ENCODE measurements at regions not wholly inside any gene's neighbourhood (a gene's known extent, or its start where the extent isn't known, plus 50 kb on each side); places are given as distances from the start of the nearest gene placed in this dataset.

DNA sequence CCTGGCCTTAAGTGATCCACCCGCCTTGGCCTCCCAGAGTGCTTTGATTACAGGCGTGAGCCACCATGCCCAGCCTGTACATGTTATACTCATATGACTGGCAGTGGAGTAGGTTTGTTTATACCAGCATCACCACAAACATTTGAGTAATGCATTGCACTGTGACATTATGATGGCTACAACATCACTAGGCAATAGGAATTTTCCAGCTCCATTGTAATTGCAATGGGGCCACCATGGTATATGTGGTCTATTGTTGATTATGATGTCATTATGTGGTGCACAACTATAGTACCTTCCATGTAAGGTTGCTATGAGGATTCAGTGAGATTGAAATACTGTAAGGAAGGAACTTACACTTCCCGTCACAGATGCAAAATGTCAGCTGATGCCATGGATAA, 168.9 kb downstream of the COPRS start:
- H3K4me3 ChIP-seq (ENCODE audit: low read depth, low read length) = no peak overlapping the region
- TF ChIP-seq, protein P1, sequence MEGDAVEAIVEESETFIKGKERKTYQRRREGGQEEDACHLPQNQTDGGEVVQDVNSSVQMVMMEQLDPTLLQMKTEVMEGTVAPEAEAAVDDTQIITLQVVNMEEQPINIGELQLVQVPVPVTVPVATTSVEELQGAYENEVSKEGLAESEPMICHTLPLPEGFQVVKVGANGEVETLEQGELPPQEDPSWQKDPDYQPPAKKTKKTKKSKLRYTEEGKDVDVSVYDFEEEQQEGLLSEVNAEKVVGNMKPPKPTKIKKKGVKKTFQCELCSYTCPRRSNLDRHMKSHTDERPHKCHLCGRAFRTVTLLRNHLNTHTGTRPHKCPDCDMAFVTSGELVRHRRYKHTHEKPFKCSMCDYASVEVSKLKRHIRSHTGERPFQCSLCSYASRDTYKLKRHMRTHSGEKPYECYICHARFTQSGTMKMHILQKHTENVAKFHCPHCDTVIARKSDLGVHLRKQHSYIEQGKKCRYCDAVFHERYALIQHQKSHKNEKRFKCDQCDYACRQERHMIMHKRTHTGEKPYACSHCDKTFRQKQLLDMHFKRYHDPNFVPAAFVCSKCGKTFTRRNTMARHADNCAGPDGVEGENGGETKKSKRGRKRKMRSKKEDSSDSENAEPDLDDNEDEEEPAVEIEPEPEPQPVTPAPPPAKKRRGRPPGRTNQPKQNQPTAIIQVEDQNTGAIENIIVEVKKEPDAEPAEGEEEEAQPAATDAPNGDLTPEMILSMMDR (IDR thresholded peaks at IDR 0.05; ENCODE audit: low read depth, low read length, missing control alignments) = no peak
- no peak for DNase-seq (ENCODE audit: low read depth)

DNA sequence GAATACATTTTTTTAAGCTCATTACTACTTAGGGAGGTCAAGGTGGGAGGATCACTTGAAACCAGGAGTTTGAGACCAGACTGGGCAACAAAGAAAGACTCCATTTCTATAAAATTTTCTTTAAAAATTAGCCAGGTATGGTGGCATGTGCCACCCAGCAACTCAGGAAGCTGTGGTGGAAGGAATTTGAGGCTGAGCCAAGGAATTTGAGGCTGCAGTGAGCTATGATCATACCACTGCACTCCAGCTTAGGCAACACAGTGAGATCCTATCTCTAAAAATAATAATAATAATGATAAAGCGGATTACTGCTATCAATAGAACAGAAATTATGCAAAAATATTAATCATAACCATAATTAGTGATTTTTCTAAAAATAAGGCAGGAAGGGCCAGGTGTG, 170.3 kb downstream of the COPRS start:
- H3K4me3 ChIP-seq (ENCODE audit: low read depth, low read length) = no peak overlapping the region
- TF ChIP-seq, protein P1 (IDR thresholded peaks at IDR 0.05; ENCODE audit: low read depth, low read length, missing control alignments) = no peak
- no peak for DNase-seq (ENCODE audit: low read depth)

GRCh38 chr17:31687505-31688126, 171.4 kb downstream of the COPRS start:
- H3K4me3 ChIP-seq (ENCODE audit: low read depth, low read length) = no peak overlapping the region
- DNase-seq (ENCODE audit: low read depth) = no peak
- TF ChIP-seq, protein P1 (IDR thresholded peaks at IDR 0.05; ENCODE audit: low read depth, low read length, missing control alignments) = no peak

DNA sequence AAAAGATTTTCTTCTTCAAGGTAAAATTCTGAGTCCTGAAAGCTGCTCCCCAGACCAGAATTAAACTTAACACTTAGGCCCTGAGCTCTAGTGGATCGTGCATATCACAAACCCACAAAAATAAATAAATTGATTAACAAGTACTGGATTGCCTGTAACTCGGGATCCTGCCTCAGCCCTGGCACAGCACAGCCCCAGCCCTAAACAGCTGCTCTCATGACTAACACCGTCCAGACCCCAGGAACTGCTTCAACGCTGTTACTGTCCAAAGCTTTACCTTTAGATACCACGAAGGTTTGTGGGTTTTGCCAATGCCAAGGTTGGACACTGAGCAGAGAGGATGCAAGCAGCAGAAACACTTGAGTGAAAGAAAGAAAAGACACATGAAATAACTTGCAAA, 172.5 kb downstream of the COPRS start:
- TF ChIP-seq, protein P1 (IDR thresholded peaks at IDR 0.05; ENCODE audit: low read depth, low read length, missing control alignments) = no peak
- DNase-seq (ENCODE audit: low read depth) = no peak
- no peak overlapping the region for H3K4me3 ChIP-seq (ENCODE audit: low read depth, low read length)

GRCh38 chr17:31684901-31685300, 174.1 kb downstream of the COPRS start:
- no peak overlapping the region for H3K4me3 ChIP-seq (ENCODE audit: low read depth, low read length)
- TF ChIP-seq, protein P1 (IDR thresholded peaks at IDR 0.05; ENCODE audit: low read depth, low read length, missing control alignments) = no peak
- DNase-seq (ENCODE audit: low read depth) = no peak

- H3K4me3 ChIP-seq (ENCODE audit: low read depth, low read length) = no peak overlapping the region
- TF ChIP-seq, protein P1 (IDR thresholded peaks at IDR 0.05; ENCODE audit: low read depth, low read length, missing control alignments) = no peak
- DNase-seq (ENCODE audit: low read depth) = peak; percentile 33
These were observed 178.9 kb downstream of the COPRS start for GRCh38 chr17:31680126-31680525.

GRCh38 chr17:31679667-31680066, 179.4 kb downstream of the COPRS start:
- H3K4me3 ChIP-seq (ENCODE audit: low read depth, low read length) = no peak overlapping the region
- TF ChIP-seq, protein P1 (IDR thresholded peaks at IDR 0.05; ENCODE audit: low read depth, low read length, missing control alignments) = no peak
- no peak for DNase-seq (ENCODE audit: low read depth)
